ENCODE measurements at regions not wholly inside any gene's neighbourhood (a gene's known extent, or its start where the extent isn't known, plus 50 kb on each side); places are given as distances from the start of the nearest gene placed in this dataset.

GRCh38 chr13:43953370-43953769 is 73.7 kb downstream of the LACC1 start:
- TF ChIP-seq HDGF (IDR thresholded peaks at IDR 0.05; ENCODE audit: borderline replicate concordance) (no peak), SP1 (IDR thresholded peaks at IDR 0.05) (no peak), PKNOX1 (IDR thresholded peaks at IDR 0.05) (no peak), BHLHE40 (IDR thresholded peaks at IDR 0.05; ENCODE audit: borderline replicate concordance) (no peak), NFRKB (IDR thresholded peaks at IDR 0.05) (no peak), TARDBP (IDR thresholded peaks at IDR 0.05) (no peak), CTBP1 (IDR thresholded peaks at IDR 0.05; ENCODE audit: borderline replicate concordance) (no peak)
